ENCODE measurements at regions not wholly inside any gene's neighbourhood (a gene's known extent, or its start where the extent isn't known, plus 50 kb on each side); places are given as distances from the start of the nearest gene placed in this dataset.

DNA sequence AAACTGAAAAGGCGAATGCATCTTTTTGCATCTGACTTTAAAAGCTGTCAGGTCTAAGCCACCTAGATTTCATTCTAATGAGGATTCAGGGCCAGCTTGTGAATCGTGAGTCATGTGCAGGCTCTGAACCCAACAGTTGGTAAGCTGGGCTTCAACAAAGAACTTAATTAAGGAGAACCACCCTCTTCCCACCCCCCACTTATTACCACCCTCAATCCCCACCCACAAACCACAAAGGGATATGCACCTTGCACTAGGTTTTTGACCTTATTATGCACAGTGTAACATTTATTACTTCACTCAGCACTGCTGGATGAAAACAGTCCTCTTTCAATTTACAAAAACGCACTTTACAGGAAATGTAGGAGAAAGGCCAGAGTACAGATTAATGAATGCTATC, 94.1 kb upstream of the LIN7C start:
- TF ChIP-seq POLR2A (IDR thresholded peaks at IDR 0.05; ENCODE audit: low read length) (no peak), GATA1 (IDR thresholded peaks at IDR 0.05; ENCODE audit: low read depth, low read length) (no peak)

All from erythroblast (primary cell).